Stimulated activated CD4-positive, alpha-beta T cell treated with anti-CD3 and anti-CD28 coated beads, Interleukin-4, amount 100 ng/mL, for 48 hours (primary cell): ENCODE measurements at regions not wholly inside any gene's neighbourhood (a gene's known extent, or its start where the extent isn't known, plus 50 kb on each side); places are given as distances from the start of the nearest gene placed in this dataset.
"Not testable (repeated sequence)": the region's sequence is repeated elsewhere in the genome, so short reads cannot be mapped to it uniquely, and the experiment has no call there.

Experiments
- DNase-seq, 2 donors: peaks; one replicate each; pipeline ENCODE4 v3.0.0-alpha.2; 2020; ENCODE audit warnings: low read depth in 2 of 2

DNA sequence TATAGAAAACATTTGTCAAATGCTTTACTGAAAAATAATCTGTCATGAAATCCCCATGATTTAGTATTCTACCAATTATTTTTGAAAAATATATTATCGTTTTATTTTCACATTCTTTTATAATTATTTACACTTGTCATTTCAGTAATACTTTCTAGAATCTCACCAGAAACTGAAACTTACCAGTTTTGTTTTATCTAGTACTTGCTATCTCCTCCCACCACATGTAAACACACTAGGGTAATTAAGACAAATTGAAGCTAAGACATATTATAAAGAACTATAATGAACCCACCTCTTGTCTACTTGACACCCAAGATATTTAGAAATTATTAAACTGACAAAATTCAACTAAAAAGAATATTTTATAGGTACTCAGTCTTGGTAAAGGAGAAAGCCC is 51.5 kb upstream of the GRM3 start:
- DNase-seq, result no peak

DNA sequence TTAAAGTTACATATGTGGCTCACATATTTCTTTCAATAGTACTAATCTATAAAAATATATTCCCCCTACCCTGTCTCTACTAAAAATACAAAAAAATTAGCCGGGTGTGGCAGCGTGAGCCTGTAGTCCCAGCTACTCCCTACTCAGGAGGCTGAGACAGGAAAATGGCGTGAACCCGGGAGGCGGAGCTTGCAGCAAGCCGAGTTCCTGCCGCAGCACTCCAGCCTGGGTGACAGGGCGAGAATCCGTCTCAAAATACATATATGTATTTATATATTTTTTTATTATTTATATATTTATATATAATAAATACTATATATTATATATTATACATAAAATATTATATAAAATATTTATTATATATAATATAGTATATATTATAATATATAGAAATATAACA is 69.7 kb upstream of the GRM3 start:
- no peak for DNase-seq

DNA sequence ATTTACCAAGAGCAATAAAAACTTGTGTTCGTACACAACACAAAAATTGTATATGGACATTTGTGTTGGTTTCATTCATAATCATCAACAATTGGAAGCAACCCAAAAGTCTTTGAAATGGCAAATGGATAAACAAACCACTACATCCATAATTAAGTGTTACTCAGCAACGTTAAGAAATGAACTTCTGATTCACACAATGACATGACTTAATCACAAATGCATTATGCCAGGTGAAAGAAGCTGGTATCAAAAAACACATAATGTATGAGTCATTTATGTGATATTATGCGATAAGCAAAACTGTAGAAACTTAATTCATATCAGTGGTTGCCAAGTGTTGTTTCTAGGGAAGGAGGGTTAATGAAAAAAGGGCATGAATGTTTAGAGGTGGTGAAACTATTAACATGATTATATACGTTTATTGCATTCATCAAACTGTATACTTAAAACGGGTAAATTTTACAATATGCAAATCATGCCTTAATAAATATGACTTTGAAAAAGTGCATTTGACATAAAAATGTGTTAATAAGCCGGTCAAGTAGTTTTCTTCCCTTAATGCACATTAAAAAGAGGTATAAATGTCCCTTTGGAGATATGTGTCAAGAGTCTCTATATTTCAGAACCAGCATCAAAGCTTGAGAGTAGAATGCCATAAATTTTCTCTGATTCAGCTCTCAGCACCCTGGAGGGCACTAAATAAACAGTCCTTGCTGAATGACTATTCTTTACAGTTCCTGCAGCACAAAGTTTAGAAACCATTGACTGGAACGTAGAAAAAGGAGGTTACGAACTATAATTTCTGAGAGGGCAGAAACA is 84.8 kb upstream of the GRM3 start:
- DNase-seq, result no peak

DNA sequence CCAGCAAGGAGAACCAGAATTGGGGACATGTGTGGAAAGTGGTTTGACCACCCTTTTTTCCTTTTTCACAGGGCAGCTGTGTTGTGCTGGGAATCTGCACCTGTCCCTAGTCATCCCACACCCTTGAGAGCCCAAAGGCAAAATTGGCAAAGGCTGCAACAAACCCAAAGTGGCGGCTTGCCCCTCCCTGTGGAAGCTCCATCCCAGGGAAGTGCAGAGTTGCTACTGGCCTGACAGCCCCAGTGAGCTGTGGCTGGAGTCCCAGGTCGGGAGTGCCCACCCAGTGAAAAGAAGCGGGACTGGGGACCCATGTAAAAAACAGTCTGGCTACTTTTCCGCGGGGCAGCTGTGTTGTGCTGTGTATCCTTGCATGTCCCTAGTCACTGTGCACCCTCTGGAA is 109.1 kb upstream of the GRM3 start:
- DNase-seq, result no peak

DNA sequence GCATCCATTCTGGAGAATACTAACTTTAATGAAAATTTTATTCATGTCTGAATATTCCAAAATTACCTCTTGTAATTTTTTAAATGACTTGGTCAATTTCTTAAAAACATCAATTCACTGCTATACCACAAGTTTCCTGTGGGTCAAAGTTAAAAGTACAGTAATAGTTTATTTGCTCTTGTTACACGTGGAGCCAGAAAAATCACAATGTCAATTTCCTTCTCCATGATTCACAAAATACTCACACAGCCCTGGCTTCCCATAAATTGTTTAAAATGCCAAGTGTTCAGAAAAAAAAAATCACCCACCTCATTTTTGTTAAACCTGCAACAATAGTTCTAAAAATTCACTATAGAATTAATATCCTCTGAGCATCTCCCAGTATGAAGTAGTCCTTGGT is 139.5 kb upstream of the GRM3 start:
- no peak for DNase-seq

DNA sequence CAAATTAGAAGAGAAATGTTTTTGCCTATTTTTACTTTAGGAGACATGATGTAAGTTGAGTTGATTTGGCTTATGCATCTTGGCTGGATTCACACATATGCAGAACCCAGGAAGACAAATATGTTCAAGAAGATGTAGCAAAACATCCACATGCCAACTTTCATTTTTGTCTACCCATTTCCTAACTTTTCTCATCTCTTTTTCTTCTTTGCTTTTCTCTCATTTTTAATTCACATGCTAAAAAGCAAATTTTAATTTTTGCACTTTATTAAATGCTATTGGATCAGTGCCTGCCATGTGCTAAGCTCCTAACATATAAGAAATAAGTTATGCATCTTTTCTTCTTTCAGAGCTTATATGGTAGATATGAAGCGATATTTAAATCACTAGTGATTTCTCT is 143.7 kb upstream of the GRM3 start:
- no peak for DNase-seq

DNA sequence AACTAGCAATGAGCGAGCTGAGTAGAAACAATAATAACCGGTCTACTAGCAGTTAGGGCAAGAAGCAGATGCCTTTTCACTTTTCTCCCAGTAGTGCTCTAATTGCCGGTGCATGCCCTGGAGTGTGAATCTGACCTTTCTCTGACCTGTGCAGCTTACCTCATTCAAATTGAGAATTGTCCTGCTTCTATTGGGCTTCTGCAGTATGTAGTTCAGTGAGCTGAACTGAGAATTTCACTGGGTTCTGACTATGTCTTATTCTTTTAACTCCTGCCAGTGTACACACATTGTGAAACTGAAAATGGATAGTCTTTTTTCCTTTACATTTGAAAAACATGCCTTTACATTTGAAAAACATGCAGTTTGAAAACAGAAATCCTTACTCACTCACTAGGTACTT is 157.9 kb upstream of the GRM3 start:
- no peak for DNase-seq

DNA sequence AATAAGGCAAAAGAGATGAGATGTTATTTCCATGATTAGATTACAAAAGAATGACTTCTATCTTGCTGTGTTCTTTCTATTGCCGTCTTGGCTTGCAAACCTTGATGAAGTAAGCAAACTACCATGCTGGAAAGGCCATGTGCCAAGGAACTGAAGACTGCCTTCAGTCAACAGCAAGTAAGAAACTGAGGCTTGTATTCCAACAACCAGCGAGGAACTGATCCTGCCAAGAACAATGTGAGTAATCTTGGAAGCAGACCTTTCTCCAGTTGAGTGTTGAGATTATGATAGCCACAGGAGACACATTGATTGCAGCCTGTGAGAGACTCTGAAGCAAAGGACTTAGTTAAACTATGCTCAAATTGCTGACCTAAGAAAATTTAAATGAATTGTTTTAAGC is 164.6 kb upstream of the GRM3 start:
- no peak for DNase-seq

DNA sequence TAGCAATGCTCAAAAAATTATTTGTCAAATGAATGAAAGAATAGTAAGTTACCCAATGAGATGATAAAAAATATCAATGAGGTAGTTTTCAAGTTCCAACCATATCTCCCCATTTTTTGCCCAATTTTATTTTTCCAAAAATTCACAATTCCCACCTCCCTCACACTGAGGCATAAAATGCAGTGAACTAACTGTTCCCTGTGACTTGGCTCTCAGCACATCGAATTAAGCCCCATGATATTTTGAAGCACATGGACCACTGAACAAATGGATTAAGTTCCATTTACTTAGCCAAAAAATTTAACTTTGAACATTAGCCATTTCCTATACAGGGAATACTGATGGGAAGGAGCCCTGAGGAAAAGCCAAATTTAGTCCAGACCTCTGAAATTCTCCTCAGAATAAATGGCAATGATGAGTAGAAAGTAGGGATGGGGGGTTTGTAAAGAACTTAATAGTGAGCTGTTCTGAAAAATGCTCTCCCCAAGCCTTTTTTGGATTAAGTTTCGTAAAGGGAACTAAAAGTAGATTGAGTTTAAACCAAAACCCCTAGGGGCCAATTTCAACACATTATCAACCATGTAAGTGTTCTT is 166.3 kb upstream of the GRM3 start:
- no peak for DNase-seq

DNA sequence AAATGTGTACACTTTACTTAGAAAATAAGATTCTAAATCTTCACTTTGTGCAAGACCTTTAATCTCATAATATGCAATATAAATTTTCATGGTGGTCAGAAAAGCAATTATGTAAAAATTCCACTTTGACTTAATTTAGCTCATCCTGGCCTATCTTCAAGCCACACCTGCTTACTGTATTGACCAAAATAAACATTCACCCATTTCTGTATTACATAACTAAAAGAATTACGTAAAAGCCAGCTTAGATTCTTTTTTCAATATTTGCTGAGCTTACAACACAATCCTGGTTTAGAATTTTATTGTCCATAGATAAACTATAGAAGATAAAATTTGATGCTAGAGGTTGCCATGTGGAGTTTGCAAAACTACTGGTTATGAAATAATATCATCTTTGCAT is 172.9 kb upstream of the GRM3 start:
- no peak for DNase-seq

DNA sequence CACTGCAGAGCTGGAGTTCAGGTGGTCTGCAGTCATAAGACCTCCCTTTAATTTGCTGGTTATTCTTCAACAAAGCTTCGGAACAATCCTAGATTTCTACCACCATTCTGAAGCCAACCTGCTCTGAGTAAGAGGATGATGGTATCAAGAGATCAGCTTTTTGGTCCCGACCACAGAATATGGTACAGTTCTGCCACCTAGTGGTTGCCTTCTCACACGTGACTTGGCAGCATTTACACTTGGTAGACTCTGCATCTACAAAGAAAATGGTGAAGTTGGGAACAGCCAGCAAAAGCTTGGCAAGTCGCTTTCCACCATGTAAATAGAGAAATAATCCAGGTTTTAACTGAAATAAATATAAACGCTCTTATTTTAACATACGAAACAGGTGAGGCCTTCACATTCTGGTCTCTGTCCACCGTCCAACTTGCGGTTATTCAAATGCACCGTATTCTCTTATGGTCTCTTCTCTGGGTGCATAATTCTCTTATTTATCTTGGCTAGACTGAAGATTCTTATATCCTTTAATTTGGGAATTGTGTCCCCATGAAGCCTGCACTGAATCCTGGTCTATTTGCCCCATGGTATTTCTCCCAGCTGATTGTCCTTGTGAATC is 173.9 kb upstream of the GRM3 start:
- DNase-seq, result peak; percentile 7 to 23

DNA sequence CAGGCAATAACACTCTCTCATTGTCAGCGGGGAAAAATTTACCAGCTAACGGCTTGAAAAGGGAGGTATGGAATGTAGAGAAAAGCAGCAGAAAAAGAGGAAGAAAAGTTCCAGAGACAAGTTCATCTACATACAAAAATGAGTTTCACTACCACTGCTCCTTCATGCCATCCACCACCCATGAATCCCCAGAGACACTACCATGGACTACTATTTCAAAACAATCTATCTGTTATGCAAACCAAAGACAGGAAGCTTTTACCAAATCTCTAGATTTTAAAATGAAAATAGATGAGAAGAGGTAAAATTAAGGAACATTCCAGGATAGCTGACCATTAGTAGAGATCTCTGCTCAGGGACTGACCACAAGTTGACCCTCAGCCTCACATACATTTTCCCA is 189.0 kb upstream of the GRM3 start:
- no peak for DNase-seq

DNA sequence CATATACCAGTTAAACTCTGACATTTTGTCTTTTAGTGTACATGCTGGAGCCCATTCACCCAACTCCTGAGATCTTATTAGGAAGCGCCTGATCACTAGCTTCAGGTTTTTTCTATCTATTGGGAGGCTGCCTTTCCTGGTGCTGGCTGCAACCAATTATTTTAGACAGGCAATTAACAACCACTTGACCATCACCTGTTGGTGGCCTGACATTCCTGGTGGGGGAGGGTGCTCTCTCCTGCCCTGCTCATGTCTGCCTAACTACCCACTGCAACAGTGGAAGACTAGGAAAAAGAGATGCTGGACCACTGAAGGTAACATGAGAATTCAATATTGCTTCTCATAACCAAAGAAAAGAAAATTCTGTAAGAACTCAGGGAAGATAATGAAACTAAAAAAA is 190.3 kb upstream of the GRM3 start:
- no peak for DNase-seq

DNA sequence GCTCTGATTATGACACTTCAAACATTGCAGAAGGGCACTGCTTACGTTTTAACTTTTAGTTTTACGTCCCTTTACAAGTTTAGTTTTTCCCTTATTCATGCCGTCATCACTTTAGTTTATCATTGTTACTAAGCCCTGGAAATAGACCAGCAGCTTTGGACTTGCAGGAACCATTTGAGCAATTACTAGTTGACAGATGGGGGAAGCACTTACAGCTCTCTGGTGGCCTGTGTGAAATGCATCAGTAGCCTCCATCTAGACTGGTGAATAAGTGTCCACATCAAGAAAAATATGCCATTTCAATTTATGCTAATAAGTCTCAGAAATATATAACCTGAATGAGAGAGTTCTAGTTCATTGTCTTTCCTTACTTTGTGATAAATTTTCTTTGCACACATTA is 194.9 kb upstream of the GRM3 start:
- DNase-seq, result no peak

DNA sequence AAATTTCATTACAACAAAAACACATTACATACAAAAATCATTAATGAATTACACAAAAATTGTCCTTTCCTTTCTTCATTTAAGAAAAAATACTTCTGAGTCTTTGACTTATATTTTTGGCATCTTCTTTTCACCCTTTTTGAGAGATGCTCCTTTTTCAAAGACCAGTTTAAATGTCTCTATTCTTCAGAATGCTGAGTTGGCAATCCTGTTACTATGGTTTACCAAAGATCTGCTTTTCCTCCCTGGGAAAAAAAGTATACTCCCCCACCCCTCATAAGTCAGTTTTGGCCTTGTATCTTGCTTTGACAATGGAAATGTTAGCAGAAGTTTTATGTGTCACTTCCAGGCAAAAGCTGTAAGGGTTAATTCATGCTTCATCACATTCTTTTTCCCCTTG is 198.4 kb upstream of the GRM3 start:
- DNase-seq, result no peak

DNA sequence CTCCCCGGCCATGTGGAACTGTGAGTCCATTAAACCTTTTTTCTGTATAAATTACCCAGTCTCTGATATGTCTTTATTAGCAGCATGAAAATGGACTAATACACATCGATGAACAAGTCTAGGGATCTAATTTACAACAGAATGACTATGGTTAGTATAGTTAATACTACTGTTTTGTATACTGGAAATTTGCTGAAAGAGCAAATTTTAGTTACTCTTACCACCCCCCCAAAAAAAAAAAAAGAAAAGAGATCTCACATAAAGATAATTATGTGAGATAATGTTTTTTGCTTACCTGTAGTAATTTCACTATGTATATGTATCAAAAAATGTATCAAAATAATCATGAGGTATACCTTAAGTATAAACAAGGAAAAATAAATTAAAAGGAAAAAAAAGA is 199.5 kb upstream of the GRM3 start:
- DNase-seq, result no peak

DNA sequence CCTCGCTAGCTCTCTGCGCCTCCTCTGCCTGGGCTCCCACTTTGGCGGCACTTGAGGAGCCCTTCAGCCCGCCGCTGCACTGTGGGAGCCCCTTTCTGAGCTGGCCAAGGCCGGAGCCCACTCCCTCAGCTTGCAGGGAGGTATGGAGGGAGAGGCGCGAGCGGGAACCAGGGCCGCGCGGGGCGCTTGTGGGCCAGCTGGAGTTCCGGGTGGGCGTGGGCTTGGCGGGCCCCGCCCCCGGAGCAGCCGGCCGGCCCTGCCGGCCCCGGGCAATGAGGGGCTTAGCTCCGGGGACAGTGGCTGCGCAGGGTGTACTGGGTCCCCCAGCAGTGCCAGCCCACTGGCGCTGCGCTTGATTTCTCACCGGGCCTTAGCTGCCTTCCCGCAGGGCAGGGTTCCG is 203.3 kb upstream of the GRM3 start:
- DNase-seq, result not testable (repeated sequence)

DNA sequence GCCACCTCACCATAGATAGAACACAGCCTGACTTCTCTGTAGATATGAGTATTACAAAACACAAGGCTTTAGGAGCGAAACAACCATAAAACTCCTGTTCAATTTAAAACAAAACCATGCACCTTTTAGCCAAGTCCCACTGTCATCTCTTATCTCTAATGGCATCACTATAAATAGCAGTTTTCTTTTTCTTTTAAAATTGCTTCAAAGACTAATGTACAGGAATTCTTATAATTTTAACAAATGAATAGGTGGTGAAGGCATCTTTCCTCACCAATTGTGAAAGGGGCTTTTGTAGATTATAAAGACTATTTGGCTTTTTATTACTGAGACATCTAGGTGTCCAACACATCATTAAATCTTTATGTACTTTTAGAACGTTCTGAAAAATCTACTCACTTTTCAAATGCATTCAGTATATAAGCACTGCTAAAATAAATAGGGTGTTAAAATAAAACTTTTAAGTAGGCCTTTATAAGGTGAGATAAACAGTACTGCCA is 205.7 kb upstream of the GRM3 start:
- no peak for DNase-seq

DNA sequence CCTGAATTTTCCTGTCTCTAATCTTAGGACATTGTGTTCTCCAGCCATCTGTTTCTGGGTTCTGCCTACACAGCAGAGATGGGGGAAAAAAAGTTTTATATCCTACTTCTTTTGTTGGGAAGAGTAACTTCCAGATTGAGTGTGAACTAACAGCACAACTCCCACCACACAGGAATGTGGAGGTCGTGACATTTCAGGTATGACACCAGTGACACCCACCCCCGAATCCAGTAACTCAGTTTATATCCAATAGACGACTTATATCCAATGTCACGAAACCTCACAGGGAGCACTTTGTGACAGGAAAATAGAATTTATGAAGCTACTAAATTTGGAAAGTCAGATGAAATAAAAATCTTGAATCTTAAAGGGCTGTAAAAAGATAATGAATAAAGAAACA is 211.9 kb upstream of the GRM3 start:
- DNase-seq, result no peak

DNA sequence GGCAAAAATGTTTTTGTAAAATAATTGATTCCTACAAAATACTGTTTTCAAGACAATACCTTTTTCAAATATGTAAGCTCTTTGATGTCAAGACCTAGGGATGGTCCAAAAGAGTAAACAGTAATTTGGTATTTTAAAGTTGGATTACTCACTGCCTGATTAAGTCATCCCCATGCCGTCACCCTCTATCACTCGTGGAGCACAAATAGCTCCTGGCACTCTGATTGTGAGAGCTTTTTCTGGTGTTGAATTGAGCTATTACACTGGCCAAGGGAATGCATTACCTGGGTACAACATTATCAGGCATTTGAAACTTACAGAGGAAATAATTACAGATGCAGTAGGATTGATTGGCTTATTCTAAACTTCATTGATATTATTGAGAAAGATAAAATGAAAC is 231.9 kb upstream of the GRM3 start:
- no peak for DNase-seq

DNA sequence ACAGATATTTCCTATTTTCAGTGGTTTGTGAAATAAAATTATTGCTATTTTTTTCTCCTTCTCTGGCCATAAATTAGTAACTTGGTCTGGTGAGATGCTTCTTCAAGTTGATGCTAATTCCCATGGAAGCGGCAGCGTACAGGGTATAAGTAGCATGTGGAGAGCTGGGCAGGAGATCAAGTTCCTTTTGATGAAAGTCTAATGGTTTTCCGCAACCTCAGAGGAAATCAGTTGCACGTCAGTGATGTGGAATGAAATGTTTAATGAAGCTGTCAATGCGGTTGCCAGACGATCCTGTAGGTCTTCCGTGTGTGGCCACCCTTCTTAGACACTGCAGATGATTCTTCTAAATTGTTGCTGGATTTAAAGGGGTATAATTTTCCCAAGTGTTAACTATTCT is 236.4 kb upstream of the GRM3 start:
- no peak for DNase-seq

DNA sequence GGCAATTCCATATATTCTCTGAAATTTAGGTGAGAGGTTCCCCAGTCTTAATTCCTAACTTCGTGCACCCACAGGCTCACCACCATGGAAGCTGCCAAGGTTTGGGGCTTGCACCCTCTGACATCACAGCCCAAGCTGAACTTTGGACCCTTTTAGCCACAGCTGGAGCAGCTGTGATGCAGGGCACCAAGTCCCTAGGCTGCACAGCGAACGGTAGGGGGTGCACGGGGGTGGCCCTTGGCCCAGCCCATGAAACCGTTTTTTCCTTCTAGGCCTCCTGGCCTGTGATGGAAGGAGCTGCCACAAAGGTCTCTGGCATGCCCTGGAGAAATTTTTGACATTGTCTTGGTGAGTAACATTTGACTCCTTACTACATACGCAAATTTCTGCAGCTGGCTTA is 251.9 kb upstream of the GRM3 start:
- DNase-seq, result no peak

DNA sequence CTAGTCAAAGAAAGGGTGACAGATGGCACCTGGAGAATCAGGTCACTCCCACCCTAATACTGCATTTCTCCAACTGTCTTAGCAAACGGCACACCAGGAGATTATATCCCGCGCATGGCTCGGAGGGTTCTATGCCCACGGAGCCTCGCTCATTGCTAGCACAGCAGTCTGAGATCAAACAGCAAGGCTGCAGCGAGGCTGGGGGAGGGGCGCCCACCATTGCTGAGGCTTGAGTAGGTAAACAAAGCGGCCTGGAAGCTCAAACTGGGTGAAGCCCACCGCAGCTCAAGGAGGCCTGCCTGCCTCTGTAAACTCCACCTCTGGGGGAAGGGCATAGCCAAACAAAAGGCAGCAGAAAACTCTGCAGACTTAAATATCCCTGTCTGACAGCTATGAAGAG is 268.1 kb upstream of the GRM3 start:
- not testable (repeated sequence) for DNase-seq
